ENCODE measurements at regions not wholly inside any gene's neighbourhood (a gene's known extent, or its start where the extent isn't known, plus 50 kb on each side); places are given as distances from the start of the nearest gene placed in this dataset.

- TF ChIP-seq CTCF (IDR thresholded peaks at IDR 0.05; ENCODE audit: low read depth, low read length, poor library complexity, severe bottlenecking) (no peak), EZH2phosphoT487 (IDR thresholded peaks at IDR 0.05; ENCODE audit: borderline replicate concordance, low read length) (no peak)
Measured at GRCh38 chr5:23930985-23931384, 423.6 kb downstream of the PRDM9 start.
